K562 (cell line): ENCODE measurements at regions not wholly inside any gene's neighbourhood (a gene's known extent, or its start where the extent isn't known, plus 50 kb on each side); places are given as distances from the start of the nearest gene placed in this dataset.

Experiments used
- ATAC-seq: fragments of 200-7000 bp; cut with Tn5 transposase; 3 replicates; pipeline ENCODE4 v1.9.1; 2020; ENCODE audit warnings: moderate library complexity
- BruUV-seq: library from RNA; stranded (reverse); fragments of 400-500 nt; replicated peaks from 2 replicates; lab custom pipeline; 2021; lab: Mats Ljungman, UMichigan
- CTCF ChIA-PET: fragments of 300-600 bp; formaldehyde crosslinking; extraction: SDS; loops from one replicate; lab custom pipeline; 2021; ENCODE audit warnings: low intra/inter-chr PET ratio; lab: Yijun Ruan, JAX
- POLR2A ChIA-PET: fragments of 300-600, 350-650 bp; sonication (Branson Sonifier 250); formaldehyde crosslinking; extraction: SDS; loops from one replicate; lab custom pipeline; 2021; ENCODE audit warnings: antibody characterized with exemption, inconsistent platforms; lab: Yijun Ruan, JAX
- DNase-seq, 4 experiments: peaks; one replicate each; pipeline versions ENCODE4 v3.0.0 to v3.0.0-alpha.2; 2011 to 2018; ENCODE audit warnings: low spot score in 3 of 4, mixed read lengths in 3 of 4; ENCODE audit errors: extremely low read depth in 1 of 4
- FAIRE-seq: peaks from 2 replicates; lab custom pipeline; 2011; peaks lifted over from hg19 to GRCh38; lab: Jason Lieb, UNC
- H2AFZ ChIP-seq: 2 replicates; pipeline ENCODE4 v1.6.0; 2011; ENCODE audit warnings: low read depth, low read length, control low read depth, inconsistent platforms
- H3K27ac ChIP-seq: fragments of 200-600 bp; 3 replicates; pipeline ENCODE4 v1.8.0; 2011; ENCODE audit warnings: low read depth, mild to moderate bottlenecking, control low read depth, inconsistent platforms, low read length, moderate library complexity, mixed read lengths; ENCODE audit errors: extremely low read depth
- H3K27me3 ChIP-seq, 2 experiments: fragments of 300-600 bp in 1 of 2; 2 replicates in 1 of 2; 3 replicates in 1 of 2; pipeline versions ENCODE4 v1.6.0 to v1.8.0; 2011; ENCODE audit warnings: inconsistent platforms in 2 of 2, low read length in 2 of 2, mild to moderate bottlenecking in 1 of 2, mixed read lengths in 1 of 2, moderate library complexity in 1 of 2; ENCODE audit not compliant: control insufficient read depth in 2 of 2, insufficient read depth in 2 of 2
- H3K36me3 ChIP-seq: fragments of 300-600 bp; 3 replicates; pipeline ENCODE4 v1.8.0; 2011; ENCODE audit warnings: mild to moderate bottlenecking, low read length, inconsistent platforms; ENCODE audit not compliant: control insufficient read depth, insufficient read depth
- H3K4me1 ChIP-seq, 2 experiments: fragments of 200-600 bp in 1 of 2; replicated peaks in 1 of 2; 2 replicates in 1 of 2; 3 replicates in 1 of 2; pipeline versions ENCODE4 v1.5.1 to v1.8.0; 2011; ENCODE audit warnings: inconsistent platforms in 2 of 2, low read length in 2 of 2, mild to moderate bottlenecking in 1 of 2, mixed read lengths in 1 of 2, moderate library complexity in 1 of 2; ENCODE audit not compliant: control insufficient read depth in 2 of 2, insufficient read depth in 2 of 2
- H3K4me2 ChIP-seq: 2 replicates; pipeline ENCODE4 v1.6.1; 2011; ENCODE audit warnings: low read length, control low read depth, inconsistent platforms, mixed read lengths; ENCODE audit not compliant: insufficient read depth
- H3K4me3 ChIP-seq: fragments of 200-600 bp; sonication (generic), shearing (Covaris generic); 2 replicates; pipeline ENCODE4 v1.5.1; 2016; ENCODE audit warnings: control low read depth, inconsistent platforms
- H3K79me2 ChIP-seq: fragments of 200-600 bp; 3 replicates; pipeline ENCODE4 v1.8.0; 2011; ENCODE audit warnings: low read length, inconsistent platforms; ENCODE audit not compliant: control insufficient read depth, insufficient read depth
- H3K9ac ChIP-seq, 2 experiments: 2 replicates each; pipeline versions ENCODE4 v1.6.0 to v1.6.1; 2011; ENCODE audit warnings: low read depth in 2 of 2, low read length in 2 of 2, control low read depth in 1 of 2, inconsistent platforms in 1 of 2, mild to moderate bottlenecking in 1 of 2, mixed read lengths in 1 of 2; ENCODE audit not compliant: insufficient read depth in 1 of 2
- H3K9me1 ChIP-seq: one replicate; pipeline ENCODE4 v1.6.0; 2011; ENCODE audit warnings: inconsistent platforms, mild to moderate bottlenecking, low read length, moderate library complexity; ENCODE audit not compliant: control insufficient read depth, insufficient read depth
- H3K9me3 ChIP-seq: replicated peaks from 2 replicates; pipeline ENCODE4 v1.5.1; 2011; ENCODE audit warnings: low read depth, low read length, inconsistent platforms; ENCODE audit not compliant: control insufficient read depth, insufficient read depth
- H4K20me1 ChIP-seq: replicated peaks from 2 replicates; pipeline ENCODE4 v1.6.1; 2011; ENCODE audit warnings: low read length, inconsistent platforms, mixed read lengths; ENCODE audit not compliant: control insufficient read depth, insufficient read depth
- BRCA1 ChIP-seq, 2 experiments: fragments of 450-650 bp in 1 of 2; sonication (generic) in 1 of 2; formaldehyde crosslinking in 1 of 2; IDR thresholded peaks; 2 replicates each; pipeline versions ENCODE4 v1.5.0 to v1.6.1; 2017 to 2020; ENCODE audit warnings: mild to moderate bottlenecking in 1 of 2, missing genetic modification reagents in 1 of 2
- DIDO1 ChIP-seq: fragments of 450-650 bp; IDR thresholded peaks from 2 replicates; pipeline ENCODE4 v1.6.1; 2016; ENCODE audit warnings: low read depth, missing biosample characterization, missing genetic modification characterization
- HLTF ChIP-seq: fragments of 450-650 bp; IDR thresholded peaks from 2 replicates; pipeline ENCODE4 v1.6.1; 2016
- MTA2 ChIP-seq: fragments of 450-650 bp; IDR thresholded peaks from 2 replicates; pipeline ENCODE4 v1.6.1; 2016; ENCODE audit warnings: low read depth
- NFRKB ChIP-seq: fragments of 450-650 bp; IDR thresholded peaks from 2 replicates; pipeline ENCODE4 v1.6.1; 2016; ENCODE audit warnings: low read depth
- SP1 ChIP-seq: sonication (generic); formaldehyde crosslinking; IDR thresholded peaks from 2 replicates; pipeline ENCODE4 v1.8.1; 2022; ENCODE audit warnings: mild to moderate bottlenecking, missing genetic modification reagents
- THRAP3 ChIP-seq: fragments of 450-650 bp; IDR thresholded peaks from 2 replicates; pipeline ENCODE4 v1.6.1; 2016; ENCODE audit warnings: mild to moderate bottlenecking, inconsistent platforms, borderline replicate concordance
- ZNF644 ChIP-seq: fragments of 200-800 bp; sonication (Bioruptor generic); IDR thresholded peaks from 2 replicates; pipeline ENCODE4 v1.6.1; 2016; ENCODE audit warnings: low read depth, missing genetic modification characterization, missing compliant biosample characterization
- WGBS: fragments of 100-300 bp; shearing (Covaris generic); methylation state at CpG from one replicate; pipeline ENCODE4 v1.1.6; 2016; ENCODE audit warnings: low coverage, mixed read lengths; ENCODE audit not compliant: insufficient coverage; ENCODE audit errors: missing lambda C conversion rate; 5-methylcytosine and 5-hydroxymethylcytosine counted together
- in situ Hi-C: fragments of 300-500 bp; cut with MboI; formaldehyde crosslinking; loops from 4 replicates; pipeline ENCODE4 v1.15.0; 2018; ENCODE audit warnings: inconsistent platforms, mixed read lengths
- intact Hi-C: fragments of 100-400 bp; cut with micrococcal nuclease; formaldehyde crosslinking; loops from 2 replicates; pipeline ENCODE4 v1.14.2; 2022
- TF ChIP-seq, protein P1 (sequence below): sonication (generic); formaldehyde crosslinking; IDR thresholded peaks from 2 replicates; pipeline ENCODE4 v1.8.1; 2023; ENCODE audit warnings: mild to moderate bottlenecking, missing genetic modification reagents
- TF ChIP-seq, protein P2 (sequence below): fragments of 250-450 bp; sonication (Bioruptor Pico); IDR thresholded peaks from 2 replicates; pipeline ENCODE4 v1.4.0; 2020
- TF ChIP-seq, protein P3 (sequence below): fragments of 250-450 bp; sonication (Bioruptor Pico); IDR thresholded peaks from 2 replicates; pipeline ENCODE4 v1.5.0; 2020; ENCODE audit warnings: mild to moderate bottlenecking
- TF ChIP-seq, protein P4 (sequence below), 2 experiments: IDR thresholded peaks; 2 replicates each; pipeline ENCODE4 v1.6.1; 2011; ENCODE audit warnings: borderline replicate concordance in 1 of 2, control low read depth in 1 of 2, low read depth in 1 of 2, low read length in 1 of 2, mild to moderate bottlenecking in 1 of 2, mixed read lengths in 1 of 2, moderate library complexity in 1 of 2; ENCODE audit not compliant: insufficient read depth in 1 of 2, insufficient read length in 1 of 2, poor library complexity in 1 of 2, severe bottlenecking in 1 of 2; ENCODE audit errors: extremely low read depth in 1 of 2

DNA sequence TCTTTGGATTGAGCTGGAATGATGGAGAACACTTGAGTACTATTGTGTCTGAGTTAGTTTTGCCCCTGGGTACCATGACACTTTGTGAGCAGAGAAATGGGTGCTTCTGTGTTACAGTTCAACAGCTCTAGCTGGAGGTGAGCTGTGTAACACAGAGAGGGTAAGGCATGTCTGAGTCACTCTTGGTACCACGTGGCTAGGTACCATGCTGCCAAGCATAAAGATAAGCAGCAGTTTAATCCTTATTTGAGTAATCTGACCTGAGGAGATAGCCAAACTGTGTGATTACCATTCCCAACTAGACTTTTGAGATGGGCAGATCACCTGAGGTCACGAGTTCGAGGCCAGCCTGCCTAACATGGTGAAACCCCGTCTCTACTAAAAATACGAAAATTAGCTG, 122.0 kb downstream of the OLFM4 start:
- Histone ChIP-seq H3K9me3 (no peaks in the 10 kb centered on the region), H3K36me3 (no peaks in the 10 kb centered on the region), H2AFZ (no peak overlapping the region), H3K9ac (no peak overlapping the region), H3K4me1 (no peaks in the 10 kb centered on the region), H3K79me2 (no peaks in the 10 kb centered on the region), H3K4me2 (no peak overlapping the region), H3K4me3 (no peak overlapping the region), H3K27me3 (no peaks in the 10 kb centered on the region), H3K9me1 (no peaks in the 10 kb centered on the region), H4K20me1 (no peaks in the 10 kb centered on the region), H3K27ac (no peak overlapping the region)
- no peak for ATAC-seq
- BruUV-seq: no TSS peak
- no peak for DNase-seq
- 0% methylated on average over 5 of the region's 5 CpGs for WGBS
- ChIA-PET CTCF (no interaction called here), POLR2A (no interaction called here)
- intact Hi-C loops: loop anchor here (5.0 kb wide), 1 partner anchor 543 kb away; no protein-coding TSS in a partner anchor
- in situ Hi-C loops: loop anchor here (25.0 kb wide), 1 partner anchor 538 kb away; no protein-coding TSS in a partner anchor
- no peak for FAIRE-seq
- no peak for TF ChIP-seq NFRKB
- TF ChIP-seq, protein P1, sequence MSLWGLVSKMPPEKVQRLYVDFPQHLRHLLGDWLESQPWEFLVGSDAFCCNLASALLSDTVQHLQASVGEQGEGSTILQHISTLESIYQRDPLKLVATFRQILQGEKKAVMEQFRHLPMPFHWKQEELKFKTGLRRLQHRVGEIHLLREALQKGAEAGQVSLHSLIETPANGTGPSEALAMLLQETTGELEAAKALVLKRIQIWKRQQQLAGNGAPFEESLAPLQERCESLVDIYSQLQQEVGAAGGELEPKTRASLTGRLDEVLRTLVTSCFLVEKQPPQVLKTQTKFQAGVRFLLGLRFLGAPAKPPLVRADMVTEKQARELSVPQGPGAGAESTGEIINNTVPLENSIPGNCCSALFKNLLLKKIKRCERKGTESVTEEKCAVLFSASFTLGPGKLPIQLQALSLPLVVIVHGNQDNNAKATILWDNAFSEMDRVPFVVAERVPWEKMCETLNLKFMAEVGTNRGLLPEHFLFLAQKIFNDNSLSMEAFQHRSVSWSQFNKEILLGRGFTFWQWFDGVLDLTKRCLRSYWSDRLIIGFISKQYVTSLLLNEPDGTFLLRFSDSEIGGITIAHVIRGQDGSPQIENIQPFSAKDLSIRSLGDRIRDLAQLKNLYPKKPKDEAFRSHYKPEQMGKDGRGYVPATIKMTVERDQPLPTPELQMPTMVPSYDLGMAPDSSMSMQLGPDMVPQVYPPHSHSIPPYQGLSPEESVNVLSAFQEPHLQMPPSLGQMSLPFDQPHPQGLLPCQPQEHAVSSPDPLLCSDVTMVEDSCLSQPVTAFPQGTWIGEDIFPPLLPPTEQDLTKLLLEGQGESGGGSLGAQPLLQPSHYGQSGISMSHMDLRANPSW (CRISPR knock-in tag): no peak
- no peak for TF ChIP-seq DIDO1 (tag)
- no peak for TF ChIP-seq HLTF
- no peak for TF ChIP-seq ZNF644 (tag)
- TF ChIP-seq SP1 (CRISPR knock-in tag): no peak
- TF ChIP-seq, protein P2, sequence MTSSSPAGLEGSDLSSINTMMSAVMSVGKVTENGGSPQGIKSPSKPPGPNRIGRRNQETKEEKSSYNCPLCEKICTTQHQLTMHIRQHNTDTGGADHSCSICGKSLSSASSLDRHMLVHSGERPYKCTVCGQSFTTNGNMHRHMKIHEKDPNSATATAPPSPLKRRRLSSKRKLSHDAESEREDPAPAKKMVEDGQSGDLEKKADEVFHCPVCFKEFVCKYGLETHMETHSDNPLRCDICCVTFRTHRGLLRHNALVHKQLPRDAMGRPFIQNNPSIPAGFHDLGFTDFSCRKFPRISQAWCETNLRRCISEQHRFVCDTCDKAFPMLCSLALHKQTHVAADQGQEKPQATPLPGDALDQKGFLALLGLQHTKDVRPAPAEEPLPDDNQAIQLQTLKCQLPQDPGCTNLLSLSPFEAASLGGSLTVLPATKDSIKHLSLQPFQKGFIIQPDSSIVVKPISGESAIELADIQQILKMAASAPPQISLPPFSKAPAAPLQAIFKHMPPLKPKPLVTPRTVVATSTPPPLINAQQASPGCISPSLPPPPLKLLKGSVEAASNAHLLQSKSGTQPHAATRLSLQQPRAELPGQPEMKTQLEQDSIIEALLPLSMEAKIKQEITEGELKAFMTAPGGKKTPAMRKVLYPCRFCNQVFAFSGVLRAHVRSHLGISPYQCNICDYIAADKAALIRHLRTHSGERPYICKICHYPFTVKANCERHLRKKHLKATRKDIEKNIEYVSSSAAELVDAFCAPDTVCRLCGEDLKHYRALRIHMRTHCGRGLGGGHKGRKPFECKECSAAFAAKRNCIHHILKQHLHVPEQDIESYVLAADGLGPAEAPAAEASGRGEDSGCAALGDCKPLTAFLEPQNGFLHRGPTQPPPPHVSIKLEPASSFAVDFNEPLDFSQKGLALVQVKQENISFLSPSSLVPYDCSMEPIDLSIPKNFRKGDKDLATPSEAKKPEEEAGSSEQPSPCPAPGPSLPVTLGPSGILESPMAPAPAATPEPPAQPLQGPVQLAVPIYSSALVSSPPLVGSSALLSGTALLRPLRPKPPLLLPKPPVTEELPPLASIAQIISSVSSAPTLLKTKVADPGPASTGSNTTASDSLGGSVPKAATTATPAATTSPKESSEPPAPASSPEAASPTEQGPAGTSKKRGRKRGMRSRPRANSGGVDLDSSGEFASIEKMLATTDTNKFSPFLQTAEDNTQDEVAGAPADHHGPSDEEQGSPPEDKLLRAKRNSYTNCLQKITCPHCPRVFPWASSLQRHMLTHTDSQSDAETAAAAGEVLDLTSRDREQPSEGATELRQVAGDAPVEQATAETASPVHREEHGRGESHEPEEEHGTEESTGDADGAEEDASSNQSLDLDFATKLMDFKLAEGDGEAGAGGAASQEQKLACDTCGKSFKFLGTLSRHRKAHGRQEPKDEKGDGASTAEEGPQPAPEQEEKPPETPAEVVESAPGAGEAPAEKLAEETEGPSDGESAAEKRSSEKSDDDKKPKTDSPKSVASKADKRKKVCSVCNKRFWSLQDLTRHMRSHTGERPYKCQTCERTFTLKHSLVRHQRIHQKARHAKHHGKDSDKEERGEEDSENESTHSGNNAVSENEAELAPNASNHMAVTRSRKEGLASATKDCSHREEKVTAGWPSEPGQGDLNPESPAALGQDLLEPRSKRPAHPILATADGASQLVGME (CRISPR knock-in tag): no peak
- TF ChIP-seq, protein P3, sequence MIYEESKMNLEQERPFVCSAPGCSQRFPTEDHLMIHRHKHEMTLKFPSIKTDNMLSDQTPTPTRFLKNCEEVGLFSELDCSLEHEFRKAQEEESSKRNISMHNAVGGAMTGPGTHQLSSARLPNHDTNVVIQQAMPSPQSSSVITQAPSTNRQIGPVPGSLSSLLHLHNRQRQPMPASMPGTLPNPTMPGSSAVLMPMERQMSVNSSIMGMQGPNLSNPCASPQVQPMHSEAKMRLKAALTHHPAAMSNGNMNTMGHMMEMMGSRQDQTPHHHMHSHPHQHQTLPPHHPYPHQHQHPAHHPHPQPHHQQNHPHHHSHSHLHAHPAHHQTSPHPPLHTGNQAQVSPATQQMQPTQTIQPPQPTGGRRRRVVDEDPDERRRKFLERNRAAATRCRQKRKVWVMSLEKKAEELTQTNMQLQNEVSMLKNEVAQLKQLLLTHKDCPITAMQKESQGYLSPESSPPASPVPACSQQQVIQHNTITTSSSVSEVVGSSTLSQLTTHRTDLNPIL (CRISPR knock-in tag): no peak
- TF ChIP-seq THRAP3: no peak
- TF ChIP-seq BRCA1 (IDR thresholded peaks at IDR 0.05): no peak
- TF ChIP-seq BRCA1 (CRISPR knock-in tag; IDR thresholded peaks at IDR 0.05): no peak
- TF ChIP-seq, protein P4, sequence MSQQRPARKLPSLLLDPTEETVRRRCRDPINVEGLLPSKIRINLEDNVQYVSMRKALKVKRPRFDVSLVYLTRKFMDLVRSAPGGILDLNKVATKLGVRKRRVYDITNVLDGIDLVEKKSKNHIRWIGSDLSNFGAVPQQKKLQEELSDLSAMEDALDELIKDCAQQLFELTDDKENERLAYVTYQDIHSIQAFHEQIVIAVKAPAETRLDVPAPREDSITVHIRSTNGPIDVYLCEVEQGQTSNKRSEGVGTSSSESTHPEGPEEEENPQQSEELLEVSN (IDR thresholded peaks at IDR 0.05; ENCODE audit: borderline replicate concordance in 1 of 2, extremely low read depth in 1 of 2, insufficient read depth in 1 of 2, insufficient read length in 1 of 2, low read depth in 1 of 2, low read length in 1 of 2, poor library complexity in 1 of 2, severe bottlenecking in 1 of 2): no peak
- TF ChIP-seq MTA2: no peak
